A549 (cell line): ENCODE measurements at regions not wholly inside any gene's neighbourhood (a gene's known extent, or its start where the extent isn't known, plus 50 kb on each side); places are given as distances from the start of the nearest gene placed in this dataset.
"Not testable (repeated sequence)": the region's sequence is repeated elsewhere in the genome, so short reads cannot be mapped to it uniquely, and the experiment has no call there.

Experiments used
- ATAC-seq, 2 experiments: fragments of 200-7000 bp in 1 of 2; fragments of >200 bp in 1 of 2; cut with Nextera tagmentation in 1 of 2; cut with Tn5 transposase in 1 of 2; 3 replicates each; pipeline versions ENCODE4 v1.8.0 to v1.9.1; 2018 to 2020; ENCODE audit warnings: mild to moderate bottlenecking in 1 of 2, moderate library complexity in 1 of 2
- CTCF ChIA-PET: fragments of 300-600 bp; sonication (Branson Sonifier 250); formaldehyde crosslinking; extraction: SDS; loops from one replicate; lab custom pipeline; 2021; ENCODE audit warnings: antibody characterized with exemption, inconsistent platforms; lab: Yijun Ruan, JAX
- POLR2A ChIA-PET: fragments of 350-600 bp; formaldehyde crosslinking; extraction: SDS; loops from one replicate; lab custom pipeline; 2021; ENCODE audit warnings: antibody characterized with exemption, inconsistent platforms; lab: Yijun Ruan, JAX
- DNase-seq, 2 experiments: peaks; one replicate each; pipeline versions ENCODE4 v3.0.0 to v3.0.0-alpha.2; 2011 to 2016; ENCODE audit warnings: low read depth in 1 of 2, low spot score in 1 of 2
- FAIRE-seq: peaks from 2 replicates; lab custom pipeline; 2011; peaks lifted over from hg19 to GRCh38; lab: Jason Lieb, UNC
- H3K27ac ChIP-seq, 2 experiments: fragments of >200 bp; sonication (Bioruptor Twin); formaldehyde crosslinking; 3 replicates each; pipeline ENCODE4 v1.5.1; 2016 to 2017
- H3K4me1 ChIP-seq: fragments of >200 bp; sonication (Bioruptor Twin); formaldehyde crosslinking; 3 replicates; pipeline ENCODE4 v1.6.1; 2016
- H3K4me2 ChIP-seq: fragments of >200 bp; sonication (Bioruptor Twin); formaldehyde crosslinking; 3 replicates; pipeline ENCODE4 v1.6.1; 2016
- H3K4me3 ChIP-seq: fragments of >200 bp; sonication (Bioruptor Twin); formaldehyde crosslinking; 3 replicates; pipeline ENCODE4 v1.5.1; 2016
- H3K9me3 ChIP-seq: fragments of >200 bp; sonication (Bioruptor Twin); formaldehyde crosslinking; 3 replicates; pipeline ENCODE4 v1.6.1; 2016
- BHLHE40 ChIP-seq: IDR thresholded peaks from 2 replicates; pipeline ENCODE4 v1.6.1; 2012; ENCODE audit warnings: low read depth, low read length, inconsistent platforms
- CBX2 ChIP-seq: fragments of 200-600 bp; sonication (generic); IDR thresholded peaks from 2 replicates; pipeline ENCODE4 v1.6.1; 2016; ENCODE audit warnings: low read depth, mild to moderate bottlenecking, borderline replicate concordance
- CBX8 ChIP-seq: fragments of 200-600 bp; sonication (generic); IDR thresholded peaks from 2 replicates; pipeline ENCODE4 v1.6.1; 2016
- EHF ChIP-seq: fragments of 250-450 bp; sonication (Bioruptor Pico); IDR thresholded peaks from 2 replicates; pipeline ENCODE4 v1.5.0; 2020; ENCODE audit warnings: mild to moderate bottlenecking
- FOXS1 ChIP-seq: fragments of 250-450 bp; sonication (Bioruptor Pico); IDR thresholded peaks from 2 replicates; pipeline ENCODE4 v1.5.0; 2020; ENCODE audit warnings: mild to moderate bottlenecking, moderate library complexity
- HDAC2 ChIP-seq: fragments of 200-600 bp; sonication (generic); IDR thresholded peaks from 2 replicates; pipeline ENCODE4 v1.6.1; 2016
- HOXA7 ChIP-seq: fragments of 250-450 bp; sonication (Bioruptor Pico); IDR thresholded peaks from 2 replicates; pipeline ENCODE4 v1.5.0; 2020; ENCODE audit warnings: mild to moderate bottlenecking, moderate library complexity
- JUNB ChIP-seq: fragments of >200 bp; sonication (Bioruptor Twin); formaldehyde crosslinking; IDR thresholded peaks from 2 replicates; pipeline ENCODE4 v1.6.1; 2016
- NFE2L2 ChIP-seq: fragments of 150-350 bp; conservative IDR thresholded peaks from 2 replicates; pipeline ENCODE4 v1.6.1; 2014; ENCODE audit warnings: low read length
- NR3C1 ChIP-seq: fragments of >200 bp; sonication (Bioruptor Twin); formaldehyde crosslinking; IDR thresholded peaks from 3 replicates; pipeline ENCODE4 v1.6.1; 2017
- PHF8 ChIP-seq: fragments of 200-600 bp; sonication (generic); IDR thresholded peaks from 2 replicates; pipeline ENCODE4 v1.6.1; 2016; ENCODE audit warnings: low read depth, mild to moderate bottlenecking, antibody characterized with exemption, moderate library complexity, borderline replicate concordance
- POLR2A ChIP-seq: IDR thresholded peaks from 2 replicates; pipeline ENCODE4 v1.6.1; 2012; ENCODE audit warnings: mild to moderate bottlenecking, low read length
- POLR2AphosphoS2 ChIP-seq: conservative IDR thresholded peaks from 2 replicates; pipeline ENCODE4 v1.6.1; 2012; ENCODE audit warnings: low read length, improper control_type of control experiment, inconsistent platforms
- RAD21 ChIP-seq, 2 experiments: fragments of >200 bp in 1 of 2; sonication (Bioruptor Twin) in 1 of 2; formaldehyde crosslinking in 1 of 2; IDR thresholded peaks in 1 of 2; conservative IDR thresholded peaks in 1 of 2; 2 replicates in 1 of 2; 3 replicates in 1 of 2; pipeline ENCODE4 v1.6.1; 2012 to 2018; ENCODE audit warnings: inconsistent platforms in 1 of 2
- ZC3H11A ChIP-seq: fragments of 450-650 bp; IDR thresholded peaks from 2 replicates; pipeline ENCODE4 v1.6.1; 2014; ENCODE audit warnings: antibody characterized with exemption, mild to moderate bottlenecking
- WGBS: methylation state at CpG from one replicate; pipeline ENCODE4 v1.1.6; 2017; ENCODE audit errors: missing lambda C conversion rate; 5-methylcytosine and 5-hydroxymethylcytosine counted together
- TF ChIP-seq, protein P1 (sequence below): fragments of 200-600 bp; sonication (generic); IDR thresholded peaks from 2 replicates; pipeline ENCODE4 v1.6.1; 2016; ENCODE audit warnings: antibody characterized with exemption, mild to moderate bottlenecking, moderate library complexity
- TF ChIP-seq, protein P2 (sequence below): IDR thresholded peaks from 2 replicates; pipeline ENCODE4 v1.6.1; 2012; ENCODE audit warnings: low read depth, borderline replicate concordance
- TF ChIP-seq, protein P3 (sequence below): fragments of 450-650 bp; IDR thresholded peaks from 2 replicates; pipeline ENCODE4 v1.6.1; 2014; ENCODE audit warnings: antibody characterized with exemption

DNA sequence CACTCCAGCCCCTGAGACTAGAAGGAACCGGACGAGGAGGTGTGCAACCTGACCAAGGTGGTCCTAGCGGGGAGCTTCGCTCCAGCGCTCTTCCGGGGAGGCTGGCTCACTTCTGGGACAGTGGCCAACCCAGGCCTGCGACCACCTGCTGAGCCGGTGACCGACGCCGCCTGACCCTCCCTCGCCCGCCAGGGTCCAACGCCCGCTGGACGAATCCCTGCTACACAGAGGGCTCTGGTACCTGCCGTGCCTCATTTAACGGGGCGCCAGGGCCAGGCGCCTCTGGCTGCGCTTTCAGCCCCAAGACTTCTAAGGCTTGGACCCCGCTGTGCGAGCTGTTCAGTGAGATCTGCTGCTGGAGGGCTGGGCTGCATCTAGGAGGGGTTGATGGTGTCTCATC, 99.5 kb upstream of the KCNJ18 start:
- FAIRE-seq (no peak), DNase-seq (no peak), ATAC-seq (no peak)
- POLR2A ChIA-PET = no interaction called here
- Histone ChIP-seq H3K4me1 (no peaks in the 10 kb centered on the region), H3K9me3 (no peaks in the 10 kb centered on the region), H3K4me2 (no peak overlapping the region), H3K27ac (no peak overlapping the region), H3K4me3 (no peak overlapping the region)
- CTCF ChIA-PET = no interaction called here
- no peak for TF ChIP-seq JUNB
- TF ChIP-seq ZC3H11A = no peak
- no peak for TF ChIP-seq NFE2L2
- TF ChIP-seq EHF (CRISPR knock-in tag) = no peak
- no peak for TF ChIP-seq FOXS1 (CRISPR knock-in tag)
- no peak for TF ChIP-seq HDAC2
- TF ChIP-seq, protein P1, sequence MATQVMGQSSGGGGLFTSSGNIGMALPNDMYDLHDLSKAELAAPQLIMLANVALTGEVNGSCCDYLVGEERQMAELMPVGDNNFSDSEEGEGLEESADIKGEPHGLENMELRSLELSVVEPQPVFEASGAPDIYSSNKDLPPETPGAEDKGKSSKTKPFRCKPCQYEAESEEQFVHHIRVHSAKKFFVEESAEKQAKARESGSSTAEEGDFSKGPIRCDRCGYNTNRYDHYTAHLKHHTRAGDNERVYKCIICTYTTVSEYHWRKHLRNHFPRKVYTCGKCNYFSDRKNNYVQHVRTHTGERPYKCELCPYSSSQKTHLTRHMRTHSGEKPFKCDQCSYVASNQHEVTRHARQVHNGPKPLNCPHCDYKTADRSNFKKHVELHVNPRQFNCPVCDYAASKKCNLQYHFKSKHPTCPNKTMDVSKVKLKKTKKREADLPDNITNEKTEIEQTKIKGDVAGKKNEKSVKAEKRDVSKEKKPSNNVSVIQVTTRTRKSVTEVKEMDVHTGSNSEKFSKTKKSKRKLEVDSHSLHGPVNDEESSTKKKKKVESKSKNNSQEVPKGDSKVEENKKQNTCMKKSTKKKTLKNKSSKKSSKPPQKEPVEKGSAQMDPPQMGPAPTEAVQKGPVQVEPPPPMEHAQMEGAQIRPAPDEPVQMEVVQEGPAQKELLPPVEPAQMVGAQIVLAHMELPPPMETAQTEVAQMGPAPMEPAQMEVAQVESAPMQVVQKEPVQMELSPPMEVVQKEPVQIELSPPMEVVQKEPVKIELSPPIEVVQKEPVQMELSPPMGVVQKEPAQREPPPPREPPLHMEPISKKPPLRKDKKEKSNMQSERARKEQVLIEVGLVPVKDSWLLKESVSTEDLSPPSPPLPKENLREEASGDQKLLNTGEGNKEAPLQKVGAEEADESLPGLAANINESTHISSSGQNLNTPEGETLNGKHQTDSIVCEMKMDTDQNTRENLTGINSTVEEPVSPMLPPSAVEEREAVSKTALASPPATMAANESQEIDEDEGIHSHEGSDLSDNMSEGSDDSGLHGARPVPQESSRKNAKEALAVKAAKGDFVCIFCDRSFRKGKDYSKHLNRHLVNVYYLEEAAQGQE = no peak
- TF ChIP-seq POLR2A = no peak
- TF ChIP-seq RAD21 (conservative IDR thresholded peaks at IDR 0.05 in 1 of 2, IDR thresholded peaks at IDR 0.05 in 1 of 2) = no peak
- TF ChIP-seq NR3C1 = no peak
- no peak for TF ChIP-seq CBX8
- TF ChIP-seq, protein P2, sequence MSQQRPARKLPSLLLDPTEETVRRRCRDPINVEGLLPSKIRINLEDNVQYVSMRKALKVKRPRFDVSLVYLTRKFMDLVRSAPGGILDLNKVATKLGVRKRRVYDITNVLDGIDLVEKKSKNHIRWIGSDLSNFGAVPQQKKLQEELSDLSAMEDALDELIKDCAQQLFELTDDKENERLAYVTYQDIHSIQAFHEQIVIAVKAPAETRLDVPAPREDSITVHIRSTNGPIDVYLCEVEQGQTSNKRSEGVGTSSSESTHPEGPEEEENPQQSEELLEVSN = no peak
- TF ChIP-seq CBX2 = no peak
- no peak for TF ChIP-seq PHF8
- TF ChIP-seq POLR2AphosphoS2 = no peak
- TF ChIP-seq BHLHE40 = no peak
- 48% methylated on average over 5 of the region's 23 CpGs for WGBS

DNA sequence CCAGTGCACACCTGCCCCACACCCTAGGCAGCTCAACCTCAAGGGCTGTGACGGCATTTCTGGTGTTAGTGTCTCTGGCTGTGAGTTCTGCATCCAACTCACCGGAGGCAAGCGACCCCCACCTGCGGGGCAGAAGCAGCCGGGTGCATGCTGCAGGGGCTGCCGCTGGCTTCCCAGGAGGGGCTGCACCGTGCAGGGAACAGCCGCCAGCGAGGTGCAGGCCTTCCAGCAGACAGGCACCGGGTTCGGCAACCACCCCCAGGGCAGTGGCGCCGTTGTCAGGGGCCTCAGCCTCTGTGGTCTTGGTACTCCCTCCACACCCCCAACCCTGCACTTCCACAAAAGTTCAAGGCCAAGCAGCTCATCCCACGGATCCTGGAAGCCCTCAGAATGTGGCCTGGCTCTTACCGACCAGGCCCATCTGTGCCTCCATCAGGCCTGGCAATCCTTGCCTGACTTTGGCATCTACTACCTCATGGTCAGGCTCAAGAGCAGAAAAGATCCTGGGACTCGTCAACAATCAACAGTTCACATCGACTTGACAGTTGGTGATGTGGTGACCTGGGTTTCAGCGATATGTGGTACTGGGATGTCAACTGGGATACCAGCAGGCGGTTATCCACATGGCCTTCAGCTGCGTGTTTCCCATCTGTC, 98.7 kb upstream of the KCNJ18 start:
- H3K9me3 ChIP-seq, H3K4me2 ChIP-seq, FAIRE-seq, CTCF ChIA-PET, H3K4me1 ChIP-seq, POLR2A ChIA-PET, H3K4me3 ChIP-seq, DNase-seq, H3K27ac ChIP-seq: not testable (repeated sequence)
- 43% methylated on average over 19 of the region's 20 CpGs for WGBS
- ATAC-seq = peak in 1 of 2 experiments; percentile 40; a peak in 2 of 6 replicates

DNA sequence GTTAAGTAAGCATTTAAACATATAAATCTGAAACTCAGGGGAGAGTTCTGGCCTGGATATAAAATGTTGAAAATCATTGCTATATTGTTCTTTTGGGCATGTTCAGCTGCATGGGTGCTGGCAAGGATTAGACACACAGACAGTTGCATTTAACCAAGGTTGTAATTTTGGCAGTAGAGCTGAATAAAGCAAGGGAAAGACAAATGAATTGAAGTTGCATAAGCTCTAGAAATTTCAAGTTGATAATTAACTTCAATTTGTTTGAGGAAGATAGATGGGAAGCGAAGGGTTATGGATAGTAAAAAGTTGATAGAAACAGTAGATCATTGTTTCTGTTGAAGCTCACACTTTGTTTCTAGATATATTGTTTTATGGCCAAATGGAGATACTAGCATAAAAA, 97.2 kb upstream of the KCNJ18 start:
- WGBS = 11% methylated on average over 1 of the region's 1 CpG
- no peak overlapping the region for H3K4me3 ChIP-seq
- ChIA-PET CTCF (no interaction called here), POLR2A (no interaction called here)
- no peak for DNase-seq
- H3K4me2 ChIP-seq = no peak overlapping the region
- H3K27ac ChIP-seq = no peak overlapping the region
- no peaks in the 10 kb centered on the region for H3K9me3 ChIP-seq
- no peaks in the 10 kb centered on the region for H3K4me1 ChIP-seq
- TF ChIP-seq, protein P3, sequence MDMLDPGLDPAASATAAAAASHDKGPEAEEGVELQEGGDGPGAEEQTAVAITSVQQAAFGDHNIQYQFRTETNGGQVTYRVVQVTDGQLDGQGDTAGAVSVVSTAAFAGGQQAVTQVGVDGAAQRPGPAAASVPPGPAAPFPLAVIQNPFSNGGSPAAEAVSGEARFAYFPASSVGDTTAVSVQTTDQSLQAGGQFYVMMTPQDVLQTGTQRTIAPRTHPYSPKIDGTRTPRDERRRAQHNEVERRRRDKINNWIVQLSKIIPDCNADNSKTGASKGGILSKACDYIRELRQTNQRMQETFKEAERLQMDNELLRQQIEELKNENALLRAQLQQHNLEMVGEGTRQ = no peak
- TF ChIP-seq HOXA7 (CRISPR knock-in tag) = no peak
- no peak for TF ChIP-seq HDAC2
- FAIRE-seq = peak; percentile 96
- ATAC-seq = no peak
